H54 (cell line): ENCODE measurements at regions not wholly inside any gene's neighbourhood (a gene's known extent, or its start where the extent isn't known, plus 50 kb on each side); places are given as distances from the start of the nearest gene placed in this dataset.

ENCODE experiments used
- DNase-seq: peaks from one replicate; pipeline ENCODE4 v3.0.0; 2011; ENCODE audit warnings: low spot score, mixed read lengths; ENCODE audit not compliant: insufficient read length
- FAIRE-seq: peaks from 3 replicates; lab custom pipeline; 2011; peaks lifted over from hg19 to GRCh38; lab: Jason Lieb, UNC
- POLR2A ChIP-seq: IDR thresholded peaks from 2 replicates; pipeline ENCODE4 v1.6.1; 2011; ENCODE audit warnings: low read depth, mild to moderate bottlenecking, low read length

GRCh38 chr2:8462899-8463648, 218.8 kb upstream of the ID2 start:
- FAIRE-seq (no peak), DNase-seq (no peak)
- TF ChIP-seq POLR2A: no peak

- no peak for FAIRE-seq
- TF ChIP-seq POLR2A: no peak
Observed at GRCh38 chr2:8465560-8465959, 216.3 kb upstream of the ID2 start.

GRCh38 chr2:8469709-8470493, 212.0 kb upstream of the ID2 start:
- FAIRE-seq (no peak), DNase-seq (no peak)
- TF ChIP-seq POLR2A: no peak

More at GRCh38 chr2:8465560-8465959, 216.3 kb upstream of the ID2 start:
- no peak for DNase-seq

- DNase-seq (no peak), FAIRE-seq (no peak)
- no peak for TF ChIP-seq POLR2A
Observed at GRCh38 chr2:8472545-8473323, 209.1 kb upstream of the ID2 start.

GRCh38 chr2:8475349-8476031, 206.4 kb upstream of the ID2 start:
- DNase-seq: no peak
- TF ChIP-seq POLR2A: no peak
- FAIRE-seq: no peak

- no peak for TF ChIP-seq POLR2A
- no peak for FAIRE-seq
- DNase-seq: no peak
Observed at GRCh38 chr2:8477552-8478470, 204.0 kb upstream of the ID2 start.

GRCh38 chr2:8478471-8478793, 203.4 kb upstream of the ID2 start:
- no peak for TF ChIP-seq POLR2A
- no peak for FAIRE-seq
- no peak for DNase-seq

GRCh38 chr2:8479298-8479697, 202.6 kb upstream of the ID2 start:
- FAIRE-seq (no peak), DNase-seq (no peak)
- TF ChIP-seq POLR2A: no peak

- FAIRE-seq (no peak), DNase-seq (no peak)
- no peak for TF ChIP-seq POLR2A
Observed at GRCh38 chr2:8480915-8481314, 200.9 kb upstream of the ID2 start.

GRCh38 chr2:8481463-8482009, 200.3 kb upstream of the ID2 start:
- TF ChIP-seq POLR2A: no peak
- no peak for FAIRE-seq
- no peak for DNase-seq

GRCh38 chr2:8482432-8482831, 199.4 kb upstream of the ID2 start:
- no peak for FAIRE-seq
- DNase-seq: no peak
- no peak for TF ChIP-seq POLR2A

GRCh38 chr2:8484502-8485283, 197.2 kb upstream of the ID2 start:
- DNase-seq (no peak), FAIRE-seq (no peak)
- TF ChIP-seq POLR2A: no peak
